ENCODE measurements at regions not wholly inside any gene's neighbourhood (a gene's known extent, or its start where the extent isn't known, plus 50 kb on each side); places are given as distances from the start of the nearest gene placed in this dataset.

- WGBS, 10 experiments: 35 to 90% (median 67%) methylated on average over 2 to 5 of the region's 5 CpGs
- no peak for ATAC-seq (replicated peaks in 6 of 8)
- in situ Hi-C loops (cut with MboI; ENCODE audit: low pct_unique_long_range_greater_than_20kb in 2 of 9, low sequenced_read_pairs in 9 of 9, unreplicated experiment in 9 of 9): no loop called here
These were observed 124.1 kb downstream of the RBM43 start for GRCh38 chr2:151137526-151137925.

GRCh38 chr2:151120011-151120410 lies 141.7 kb downstream of the RBM43 start:
- Histone ChIP-seq H3K27ac (no peak overlapping the region), H3K4me1 (replicated peaks in 1 of 2) (peaks cover 0 to 2% of the 10 kb centered on the region in 2 donors), H3K4me3 (no peak overlapping the region)
- 20 to 100% (median 80%) methylated on average over 1 to 2 of the region's 2 CpGs; no CpG with 5 or more reads in 3 of the 10 experiments for WGBS, 10 experiments
- ATAC-seq (replicated peaks in 6 of 8): no peak
- in situ Hi-C loops (cut with MboI; ENCODE audit: low pct_unique_long_range_greater_than_20kb in 2 of 9, low sequenced_read_pairs in 9 of 9, unreplicated experiment in 9 of 9): no loop called here

More at GRCh38 chr2:151137526-151137925, 124.1 kb downstream of the RBM43 start:
- no peak overlapping the region for H3K27ac ChIP-seq
- H3K4me1 ChIP-seq (replicated peaks in 1 of 2): no peaks in the 10 kb centered on the region
- H3K4me3 ChIP-seq: no peak overlapping the region

- H3K27ac ChIP-seq: no peak overlapping the region
- H3K4me1 ChIP-seq (replicated peaks in 1 of 2): peaks cover 0 to 2% of the 10 kb centered on the region in 2 donors
- no peak overlapping the region for H3K4me3 ChIP-seq
- ATAC-seq (replicated peaks in 6 of 8): no peak
- in situ Hi-C loops (cut with MboI; ENCODE audit: low pct_unique_long_range_greater_than_20kb in 2 of 9, low sequenced_read_pairs in 9 of 9, unreplicated experiment in 9 of 9): no loop called here
These were observed 142.3 kb downstream of the RBM43 start for GRCh38 chr2:151119374-151119773.

- H3K4me1 ChIP-seq (replicated peaks in 1 of 2): peaks cover 0 to 2% of the 10 kb centered on the region in 2 donors
- H3K4me3 ChIP-seq: no peak overlapping the region
- no peak for ATAC-seq (replicated peaks in 6 of 8)
- in situ Hi-C loops (cut with MboI; ENCODE audit: low pct_unique_long_range_greater_than_20kb in 2 of 9, low sequenced_read_pairs in 9 of 9, unreplicated experiment in 9 of 9): no loop called here
- no peak overlapping the region for H3K27ac ChIP-seq
These were observed 143.4 kb downstream of the RBM43 start for GRCh38 chr2:151118269-151118668.

GRCh38 chr2:151114874-151115273 lies 146.8 kb downstream of the RBM43 start:
- WGBS, 10 experiments: 38 to 100% (median 94%) methylated on average over 1 to 3 of the region's 3 CpGs; no CpG with 5 or more reads in 2 of the 10 experiments
- Histone ChIP-seq H3K27ac (no peak overlapping the region), H3K4me1 (replicated peaks in 1 of 2) (peaks cover 0 to 5% of the 10 kb centered on the region in 2 donors), H3K4me3 (no peak overlapping the region)
- in situ Hi-C loops (cut with MboI; ENCODE audit: low pct_unique_long_range_greater_than_20kb in 2 of 9, low sequenced_read_pairs in 9 of 9, unreplicated experiment in 9 of 9): no loop called here
- ATAC-seq (replicated peaks in 6 of 8): peak in 1 of 8 experiments; percentile 57

- Histone ChIP-seq H3K4me3 (no peak overlapping the region), H3K27ac (no peak overlapping the region), H3K4me1 (replicated peaks in 1 of 2) (peaks cover 0 to 3% of the 10 kb centered on the region in 2 donors)
- peak in 3 of 8 experiments; percentile 68 to 98 (median 91) for ATAC-seq (replicated peaks in 6 of 8)
- in situ Hi-C loops (cut with MboI; ENCODE audit: low pct_unique_long_range_greater_than_20kb in 2 of 9, low sequenced_read_pairs in 9 of 9, unreplicated experiment in 9 of 9): no loop called here
- WGBS, 10 experiments: 50 to 82% (median 64%) methylated on average over 2 to 3 of the region's 3 CpGs; no CpG with 5 or more reads in 4 of the 10 experiments
These were observed 148.3 kb downstream of the RBM43 start for GRCh38 chr2:151113318-151113717.

GRCh38 chr2:151111599-151112278 lies 149.9 kb downstream of the RBM43 start:
- 0 to 100% (median 16%) methylated on average over 1 of the region's 1 CpG; no CpG with 5 or more reads in 2 of the 10 experiments for WGBS, 10 experiments
- H3K4me3 ChIP-seq: no peak overlapping the region
- peaks cover 0 to 3% of the 10 kb centered on the region in 2 donors for H3K4me1 ChIP-seq (replicated peaks in 1 of 2)
- no peak overlapping the region for H3K27ac ChIP-seq
- ATAC-seq (replicated peaks in 6 of 8): peak in 6 of 8 experiments; percentile 29 to 81 (median 64)
- in situ Hi-C loops (cut with MboI; ENCODE audit: low pct_unique_long_range_greater_than_20kb in 2 of 9, low sequenced_read_pairs in 9 of 9, unreplicated experiment in 9 of 9): no loop called here

- H3K4me3 ChIP-seq: no peak overlapping the region
- in situ Hi-C loops (cut with MboI; ENCODE audit: low pct_unique_long_range_greater_than_20kb in 2 of 9, low sequenced_read_pairs in 9 of 9, unreplicated experiment in 9 of 9): no loop called here
- peak in 4 of 8 experiments; percentile 46 to 65 (median 54) for ATAC-seq (replicated peaks in 6 of 8)
- H3K4me1 ChIP-seq (replicated peaks in 1 of 2): peaks cover 3 to 8% of the 10 kb centered on the region in 2 donors
- WGBS, 10 experiments: 60 to 100% (median 86%) methylated on average over 1 to 3 of the region's 3 CpGs; no CpG with 5 or more reads in 2 of the 10 experiments
- H3K27ac ChIP-seq: no peak overlapping the region
These were observed 154.7 kb downstream of the RBM43 start for GRCh38 chr2:151106805-151107506.

GRCh38 chr2:151103551-151103950 lies 158.1 kb downstream of the RBM43 start:
- no peak for ATAC-seq (replicated peaks in 6 of 8)
- in situ Hi-C loops (cut with MboI; ENCODE audit: low pct_unique_long_range_greater_than_20kb in 2 of 9, low sequenced_read_pairs in 9 of 9, unreplicated experiment in 9 of 9): no loop called here
- H3K4me1 ChIP-seq (replicated peaks in 1 of 2): peaks cover 3 to 12% of the 10 kb centered on the region in 2 donors
- H3K27ac ChIP-seq: no peak overlapping the region
- WGBS, 10 experiments: 50 to 100% (median 100%) methylated on average over 1 to 3 of the region's 4 CpGs; no CpG with 5 or more reads in 2 of the 10 experiments
- H3K4me3 ChIP-seq: no peak overlapping the region

GRCh38 chr2:151102226-151102625 lies 159.4 kb downstream of the RBM43 start:
- in situ Hi-C loops (cut with MboI; ENCODE audit: low pct_unique_long_range_greater_than_20kb in 2 of 9, low sequenced_read_pairs in 9 of 9, unreplicated experiment in 9 of 9): no loop called here
- ATAC-seq (replicated peaks in 6 of 8): peak in 4 of 8 experiments; percentile 18 to 78 (median 68)
- no peak overlapping the region for H3K27ac ChIP-seq
- no peak overlapping the region for H3K4me3 ChIP-seq
- 6 to 67% (median 30%) methylated on average over 2 of the region's 2 CpGs; no CpG with 5 or more reads in 1 of the 10 experiments for WGBS, 10 experiments
- H3K4me1 ChIP-seq (replicated peaks in 1 of 2): peaks cover 3 to 17% of the 10 kb centered on the region in 2 donors

GRCh38 chr2:151098841-151099240 lies 162.8 kb downstream of the RBM43 start:
- Histone ChIP-seq H3K27ac (no peak overlapping the region), H3K4me3 (no peak overlapping the region), H3K4me1 (replicated peaks in 1 of 2) (peaks cover 3 to 24% of the 10 kb centered on the region in 2 donors)
- in situ Hi-C loops (cut with MboI; ENCODE audit: low pct_unique_long_range_greater_than_20kb in 2 of 9, low sequenced_read_pairs in 9 of 9, unreplicated experiment in 9 of 9): loop anchor here in 1 of 9 experiments (25.0 kb wide), 1 partner anchor 138 kb away; no protein-coding TSS in a partner anchor
- ATAC-seq (replicated peaks in 6 of 8): no peak

- in situ Hi-C loops (cut with MboI; ENCODE audit: low pct_unique_long_range_greater_than_20kb in 2 of 9, low sequenced_read_pairs in 9 of 9, unreplicated experiment in 9 of 9): loop anchor here in 1 of 9 experiments (25.0 kb wide), 1 partner anchor 139 kb away; no protein-coding TSS in a partner anchor
- Histone ChIP-seq H3K27ac (no peak overlapping the region), H3K4me3 (no peak overlapping the region), H3K4me1 (replicated peaks in 1 of 2) (peaks cover 3 to 24% of the 10 kb centered on the region in 2 donors)
- peak in 1 of 8 experiments; percentile 48 for ATAC-seq (replicated peaks in 6 of 8)
- WGBS, 10 experiments: 17 to 100% (median 78%) methylated on average over 1 to 4 of the region's 4 CpGs
These were observed 163.8 kb downstream of the RBM43 start for GRCh38 chr2:151097895-151098294.

GRCh38 chr2:151097128-151097527 lies 164.5 kb downstream of the RBM43 start:
- H3K4me1 ChIP-seq (replicated peaks in 1 of 2): peaks cover 0 to 19% of the 10 kb centered on the region in 2 donors
- in situ Hi-C loops (cut with MboI; ENCODE audit: low pct_unique_long_range_greater_than_20kb in 2 of 9, low sequenced_read_pairs in 9 of 9, unreplicated experiment in 9 of 9): loop anchor here in 1 of 9 experiments (25.0 kb wide), 1 partner anchor 140 kb away; no protein-coding TSS in a partner anchor
- no peak for ATAC-seq (replicated peaks in 6 of 8)
- H3K4me3 ChIP-seq: no peak overlapping the region
- H3K27ac ChIP-seq: no peak overlapping the region

All from motor neuron (in vitro differentiated cells).